Ascending aorta (tissue), 2 donors: ENCODE measurements at regions not wholly inside any gene's neighbourhood (a gene's known extent, or its start where the extent isn't known, plus 50 kb on each side); places are given as distances from the start of the nearest gene placed in this dataset.
"Not testable (repeated sequence)": the region's sequence is repeated elsewhere in the genome, so short reads cannot be mapped to it uniquely, and the experiment has no call there.

ENCODE experiments used
- DNase-seq, 2 donors: peaks; one replicate each; pipeline ENCODE4 v3.0.0-alpha.2; 2019; ENCODE audit warnings: low spot score in 2 of 2
- H3K27ac ChIP-seq, 2 donors: fragments of 200-600 bp; sonication (generic); one replicate each; pipeline ENCODE4 v1.5.1; 2016 to 2017; ENCODE audit warnings: mild to moderate bottlenecking in 1 of 2
- H3K27me3 ChIP-seq: fragments of 200-600 bp; sonication (generic); one replicate; pipeline ENCODE4 v1.5.1; 2017
- H3K36me3 ChIP-seq, 2 donors: fragments of 200-600 bp; sonication (generic); one replicate each; pipeline ENCODE4 v1.5.1; 2016
- H3K4me1 ChIP-seq, 2 donors: fragments of 200-600 bp; sonication (generic); one replicate each; pipeline ENCODE4 v1.5.1; 2016 to 2017; ENCODE audit warnings: mild to moderate bottlenecking in 1 of 2
- H3K4me3 ChIP-seq, 2 donors: fragments of 200-600 bp; sonication (generic); one replicate each; pipeline ENCODE4 v1.5.1; 2016 to 2017; ENCODE audit warnings: mild to moderate bottlenecking in 1 of 2
- H3K9me3 ChIP-seq, 2 donors: fragments of 200-600 bp; sonication (generic); one replicate each; pipeline ENCODE4 v1.5.1; 2016
- intact Hi-C: fragments of 100-400 bp; cut with DNase I; formaldehyde crosslinking; loops from one replicate; pipeline ENCODE4 v1.15.1; 2023
- TF ChIP-seq, protein P1 (sequence below), 3 experiments: fragments of 200-600 bp in 2 of 3; fragments of 450-650 bp in 1 of 3; sonication (generic) in 2 of 3; IDR thresholded peaks; one replicate each; pipeline ENCODE4 v1.5.1; 2016 to 2019; ENCODE audit warnings: antibody characterized with exemption in 3 of 3, mild to moderate bottlenecking in 1 of 3, moderate library complexity in 1 of 3

DNA sequence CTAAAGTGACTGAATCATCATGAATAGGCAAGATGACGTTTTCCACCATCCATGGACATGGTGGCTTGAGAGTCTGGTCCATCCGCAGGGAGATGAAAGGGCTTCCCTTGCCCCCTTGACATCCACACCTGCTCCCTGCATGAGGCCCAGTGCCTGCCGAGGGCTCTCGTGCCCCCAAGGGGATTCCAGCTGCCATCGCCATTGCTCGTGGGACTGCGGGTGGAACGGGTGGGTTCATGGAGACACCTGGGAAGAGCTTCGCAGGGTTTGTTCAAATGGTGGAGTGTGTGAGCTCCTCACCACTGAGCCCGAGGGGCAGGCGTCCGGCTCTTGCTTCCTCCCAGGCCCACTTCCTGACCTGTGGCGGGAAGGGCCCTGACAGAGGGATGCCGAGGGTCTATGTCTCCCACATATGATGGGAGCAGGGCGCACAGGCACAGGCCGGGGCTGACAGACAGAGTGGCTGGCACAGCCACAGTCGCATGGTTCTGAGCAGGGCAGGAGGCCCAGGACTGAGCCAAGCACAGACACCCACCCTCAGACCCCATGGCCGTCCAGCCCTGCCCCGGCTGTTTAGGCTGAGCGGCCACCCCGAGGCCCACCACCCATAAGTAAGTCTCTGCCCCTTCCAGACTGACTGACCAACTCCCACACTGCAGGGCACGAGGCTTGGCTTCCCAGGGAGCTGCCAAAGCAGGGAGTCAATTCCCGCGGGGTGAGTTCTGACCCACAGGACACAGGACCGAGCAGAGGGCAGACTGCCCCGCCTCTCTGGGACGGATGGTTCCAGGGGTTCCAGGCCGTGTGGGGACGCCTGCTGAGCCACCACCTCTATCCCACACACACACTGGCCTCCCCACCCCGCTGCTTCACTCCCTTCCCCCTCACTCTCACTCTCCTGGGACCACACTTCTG is 70.0 kb upstream of the PPP1R26 start:
- TF ChIP-seq, protein P1, sequence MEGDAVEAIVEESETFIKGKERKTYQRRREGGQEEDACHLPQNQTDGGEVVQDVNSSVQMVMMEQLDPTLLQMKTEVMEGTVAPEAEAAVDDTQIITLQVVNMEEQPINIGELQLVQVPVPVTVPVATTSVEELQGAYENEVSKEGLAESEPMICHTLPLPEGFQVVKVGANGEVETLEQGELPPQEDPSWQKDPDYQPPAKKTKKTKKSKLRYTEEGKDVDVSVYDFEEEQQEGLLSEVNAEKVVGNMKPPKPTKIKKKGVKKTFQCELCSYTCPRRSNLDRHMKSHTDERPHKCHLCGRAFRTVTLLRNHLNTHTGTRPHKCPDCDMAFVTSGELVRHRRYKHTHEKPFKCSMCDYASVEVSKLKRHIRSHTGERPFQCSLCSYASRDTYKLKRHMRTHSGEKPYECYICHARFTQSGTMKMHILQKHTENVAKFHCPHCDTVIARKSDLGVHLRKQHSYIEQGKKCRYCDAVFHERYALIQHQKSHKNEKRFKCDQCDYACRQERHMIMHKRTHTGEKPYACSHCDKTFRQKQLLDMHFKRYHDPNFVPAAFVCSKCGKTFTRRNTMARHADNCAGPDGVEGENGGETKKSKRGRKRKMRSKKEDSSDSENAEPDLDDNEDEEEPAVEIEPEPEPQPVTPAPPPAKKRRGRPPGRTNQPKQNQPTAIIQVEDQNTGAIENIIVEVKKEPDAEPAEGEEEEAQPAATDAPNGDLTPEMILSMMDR (IDR thresholded peaks at IDR 0.05): no peak
- Histone ChIP-seq H3K36me3 (no peaks in the 10 kb centered on the region), H3K4me3 (no peak overlapping the region), H3K9me3 (no peaks in the 10 kb centered on the region), H3K27me3 (no peaks in the 10 kb centered on the region), H3K4me1 (no peaks in the 10 kb centered on the region), H3K27ac (no peak overlapping the region)
- DNase-seq: no peak
- intact Hi-C loops: no loop called here

DNA sequence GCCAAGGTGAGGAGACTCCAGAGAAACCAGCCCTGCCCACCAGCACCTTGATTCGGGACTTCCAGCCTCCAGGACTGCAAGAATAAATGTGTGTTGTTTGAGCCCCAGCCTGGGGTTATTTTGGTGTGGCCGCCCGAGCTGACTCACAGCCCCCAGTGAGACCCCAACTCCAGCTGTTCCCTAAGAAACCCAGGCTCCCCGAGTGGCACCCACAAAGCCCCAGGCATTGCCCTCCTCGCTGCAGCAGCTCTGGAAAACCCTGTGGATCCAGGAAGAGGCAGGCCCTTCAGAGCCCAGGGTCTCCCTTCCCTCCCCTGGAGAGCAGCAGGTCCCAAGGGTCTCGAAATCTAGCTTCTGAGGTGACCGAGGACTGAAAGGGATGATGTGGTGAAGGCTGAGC is 69.2 kb upstream of the PPP1R26 start:
- no peak overlapping the region for H3K27ac ChIP-seq
- no peaks in the 10 kb centered on the region for H3K36me3 ChIP-seq
- no peak overlapping the region for H3K4me3 ChIP-seq
- no peaks in the 10 kb centered on the region for H3K4me1 ChIP-seq
- TF ChIP-seq, protein P1 (IDR thresholded peaks at IDR 0.05): no peak
- intact Hi-C loops: no loop called here
- H3K27me3 ChIP-seq: no peaks in the 10 kb centered on the region
- DNase-seq: no peak
- H3K9me3 ChIP-seq: no peaks in the 10 kb centered on the region

DNA sequence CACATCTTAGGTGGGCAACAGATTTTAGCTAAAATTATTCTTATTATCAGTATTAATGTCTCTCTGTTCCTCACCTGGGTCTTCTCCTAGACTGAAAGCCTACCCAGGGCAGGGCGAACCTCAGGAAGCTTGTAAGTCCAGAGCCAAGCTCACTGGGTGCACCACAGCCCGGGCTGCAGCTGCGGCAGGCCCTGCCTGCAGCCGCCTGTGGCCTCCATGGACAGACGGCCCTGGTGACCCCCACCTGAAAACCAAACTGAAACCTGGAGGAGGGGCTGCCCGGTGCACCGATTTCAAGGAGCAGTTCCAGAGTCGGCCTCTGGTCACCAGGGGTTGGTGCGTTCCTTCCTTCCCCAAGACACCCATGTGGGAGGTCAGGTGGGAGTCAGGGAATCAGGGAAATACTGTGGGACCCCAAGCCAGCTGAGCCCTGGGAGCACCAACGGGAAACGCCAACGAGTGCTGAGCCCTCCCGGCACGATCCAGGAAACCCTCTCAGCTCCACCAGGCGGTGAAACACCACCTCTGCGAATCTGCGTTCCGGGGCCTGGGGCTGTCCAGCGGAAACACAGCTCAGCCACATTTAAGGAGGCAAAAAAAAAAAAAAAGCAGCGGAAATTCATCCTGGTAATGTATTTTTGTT is 68.6 kb upstream of the PPP1R26 start:
- intact Hi-C loops: no loop called here
- TF ChIP-seq, protein P1 (IDR thresholded peaks at IDR 0.05): no peak
- H3K9me3 ChIP-seq: no peaks in the 10 kb centered on the region
- H3K4me1 ChIP-seq: no peaks in the 10 kb centered on the region
- no peak overlapping the region for H3K27ac ChIP-seq
- DNase-seq: no peak
- H3K36me3 ChIP-seq: no peaks in the 10 kb centered on the region
- H3K27me3 ChIP-seq: no peaks in the 10 kb centered on the region
- H3K4me3 ChIP-seq: no peak overlapping the region

DNA sequence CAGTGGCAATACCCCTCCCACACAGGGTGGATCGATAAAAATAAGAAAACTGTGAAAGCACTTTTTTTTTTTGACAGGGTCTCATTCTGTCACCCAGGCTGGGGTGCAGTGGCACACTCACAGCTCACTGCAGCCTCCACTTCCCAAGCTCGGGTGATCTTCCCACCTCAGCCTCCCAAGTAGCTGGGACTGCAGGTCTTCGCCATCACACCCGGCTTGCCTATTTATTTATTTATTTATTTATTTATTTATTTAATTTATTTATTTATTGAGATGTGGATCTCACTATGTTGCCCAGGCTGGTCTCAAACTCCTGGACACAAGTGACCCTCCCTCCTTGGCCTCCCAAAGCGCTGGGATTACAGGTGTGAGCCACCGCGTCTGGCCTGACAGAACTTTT is 68.0 kb upstream of the PPP1R26 start:
- not testable (repeated sequence) for H3K27ac ChIP-seq, H3K36me3 ChIP-seq, H3K9me3 ChIP-seq, H3K4me3 ChIP-seq, H3K27me3 ChIP-seq, DNase-seq, H3K4me1 ChIP-seq
- intact Hi-C loops: loop anchor here (1.0 kb wide), 1 partner anchor 325 kb away; no protein-coding TSS in a partner anchor

DNA sequence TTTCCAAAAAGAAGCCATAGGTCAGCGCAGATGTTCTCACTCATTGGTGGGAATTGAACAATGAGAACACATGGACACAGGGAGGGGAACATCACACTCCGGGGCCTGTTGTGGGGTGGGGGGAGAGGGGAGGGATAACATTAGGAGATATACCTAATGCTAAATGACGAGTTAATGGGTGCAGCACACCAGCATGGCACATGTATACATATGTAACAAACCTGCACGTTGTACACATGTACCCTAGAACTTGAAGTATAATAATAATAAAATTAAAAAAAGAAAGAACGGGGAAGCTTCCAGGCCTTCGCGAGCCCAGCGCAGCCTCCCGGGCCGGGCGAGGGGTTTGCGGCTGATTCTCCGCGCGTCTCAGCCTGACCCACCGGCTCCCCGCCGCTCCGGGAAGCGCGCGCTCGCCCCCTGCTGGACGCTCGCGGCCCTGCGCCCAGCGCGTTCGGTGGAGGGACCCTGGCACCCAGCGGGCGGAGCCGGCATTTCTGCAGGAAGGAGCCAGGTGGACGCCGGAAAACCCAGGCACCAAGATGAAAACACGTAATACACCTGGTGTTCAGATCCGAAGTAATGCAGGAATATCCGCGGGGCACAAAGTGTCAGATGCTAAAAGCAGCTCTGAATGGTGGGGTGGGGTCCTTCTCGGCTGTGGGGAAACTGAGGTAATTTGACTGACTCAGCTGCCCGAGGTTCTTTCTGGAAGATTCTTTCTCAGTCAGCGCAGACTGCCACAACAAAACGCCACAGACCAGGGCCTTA is 67.1 kb upstream of the PPP1R26 start:
- peak in 1 of 2 donors; percentile 71 for DNase-seq
- not testable (repeated sequence) for H3K4me1 ChIP-seq, H3K27me3 ChIP-seq, H3K4me3 ChIP-seq, H3K9me3 ChIP-seq, H3K27ac ChIP-seq, H3K36me3 ChIP-seq
- TF ChIP-seq, protein P1 (IDR thresholded peaks at IDR 0.05): peak; percentile 93 to 99 (median 94)
- intact Hi-C loops: loop anchor here (1.0 kb wide), 1 partner anchor 326 kb away; no protein-coding TSS in a partner anchor

DNA sequence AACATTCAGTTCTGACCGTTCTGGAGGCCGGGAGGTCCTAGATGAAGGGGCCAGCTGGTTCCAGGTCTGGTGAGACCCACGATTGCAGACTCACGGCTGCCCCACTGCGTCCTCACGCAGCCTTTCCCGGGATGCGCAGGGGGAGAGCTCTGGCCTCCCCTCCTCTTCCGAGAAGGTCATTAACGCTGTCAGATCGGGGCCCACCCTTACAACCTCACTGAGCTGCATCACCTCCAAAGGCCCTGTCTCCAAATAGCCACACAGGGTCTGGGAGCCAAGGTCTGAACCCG is 66.6 kb upstream of the PPP1R26 start:
- TF ChIP-seq, protein P1 (IDR thresholded peaks at IDR 0.05): no peak
- intact Hi-C loops: no loop called here
- Histone ChIP-seq H3K4me1 (no peaks in the 10 kb centered on the region), H3K9me3 (no peaks in the 10 kb centered on the region), H3K27me3 (no peaks in the 10 kb centered on the region), H3K4me3 (no peak overlapping the region), H3K27ac (no peak overlapping the region), H3K36me3 (no peaks in the 10 kb centered on the region)
- DNase-seq: no peak
